ENCODE measurements at regions not wholly inside any gene's neighbourhood (a gene's known extent, or its start where the extent isn't known, plus 50 kb on each side); places are given as distances from the start of the nearest gene placed in this dataset.
A peak's percentile ranks its signal among the peaks of the same experiment; 100 is the strongest.

- H3K79me2 ChIP-seq (ENCODE audit: control insufficient read depth, insufficient read depth, low read length): no peaks in the 10 kb centered on the region
- Mint-ChIP-seq H3K4me1 (peaks cover 2% of the 10 kb centered on the region), H3K4me3 (no peak overlapping the region), H3K9me3 (ENCODE audit: insufficient read depth) (no peaks in the 10 kb centered on the region), H3K27me3 (peaks cover 5% of the 10 kb centered on the region), H3K27ac (no peak overlapping the region)
- no peak overlapping the region for H3K4me2 ChIP-seq (replicated peaks; ENCODE audit: low read depth, low read length, poor library complexity, severe bottlenecking)
- H3K9me3 ChIP-seq (ENCODE audit: control extremely low read depth in 1 of 3, control insufficient read depth in 2 of 3, insufficient read depth in 1 of 3, low read length in 2 of 3): no peaks in the 10 kb centered on the region
- no peaks in the 10 kb centered on the region for H4K20me1 ChIP-seq (ENCODE audit: control insufficient read depth, insufficient read depth, low read length, poor library complexity, severe bottlenecking)
- H3K36me3 ChIP-seq (replicated peaks in 1 of 2; ENCODE audit: control extremely low read depth in 1 of 2, control insufficient read depth in 1 of 2, extremely low read depth in 1 of 2, insufficient read depth in 2 of 2, low read length in 1 of 2): no peaks in the 10 kb centered on the region
- no peak overlapping the region for H3K9ac ChIP-seq (ENCODE audit: low read length)
- DNase-seq: no peak
- intact Hi-C loops (cut with micrococcal nuclease): no loop called here
- ChIA-PET POLR2A (no interaction called here), CTCF (no interaction called here)
- TF ChIP-seq EZH2 (IDR thresholded peaks at IDR 0.05; ENCODE audit: borderline replicate concordance, insufficient read depth, low read depth, low read length, poor library complexity, severe bottlenecking) (no peak), CTCF (IDR thresholded peaks at IDR 0.05) (no peak)
- H2AFZ ChIP-seq (ENCODE audit: insufficient read depth, low read depth, low read length, poor library complexity, severe bottlenecking): no peak overlapping the region
- no peaks in the 10 kb centered on the region for H3K4me1 ChIP-seq (ENCODE audit: control insufficient read depth in 2 of 2, insufficient read depth in 2 of 2, low read length in 2 of 2)
- H3K27ac ChIP-seq (ENCODE audit: low read length in 2 of 2): no peak overlapping the region
- no peak for ATAC-seq (ENCODE audit: low read depth)
- H3K4me3 ChIP-seq (ENCODE audit: control extremely low read depth in 1 of 5, extremely low read depth in 1 of 5, insufficient read depth in 1 of 5, low read depth in 2 of 5, low read length in 4 of 5): no peak overlapping the region
- no peaks in the 10 kb centered on the region for H3K27me3 ChIP-seq (replicated peaks in 1 of 4; ENCODE audit: control extremely low read depth in 1 of 4, control insufficient read depth in 3 of 4, insufficient read depth in 4 of 4, low read length in 3 of 4)
- WGBS (ENCODE audit: insufficient coverage): no CpG with 5 or more reads among the region's 3 CpGs
Measured at GRCh38 chr6:11853678-11854407, 75.2 kb upstream of the ADTRP start.

GRCh38 chr6:11852061-11852651, 73.6 kb upstream of the ADTRP start:
- Mint-ChIP-seq H3K27ac (no peak overlapping the region), H3K4me1 (peaks cover 2% of the 10 kb centered on the region), H3K9me3 (ENCODE audit: insufficient read depth) (no peaks in the 10 kb centered on the region), H3K4me3 (peak overlapping the region; percentile 38), H3K27me3 (peaks cover 5% of the 10 kb centered on the region)
- intact Hi-C loops (cut with micrococcal nuclease): no loop called here
- Histone ChIP-seq H4K20me1 (ENCODE audit: control insufficient read depth, insufficient read depth, low read length, poor library complexity, severe bottlenecking) (no peaks in the 10 kb centered on the region), H3K27ac (ENCODE audit: low read length in 2 of 2) (no peak overlapping the region), H3K4me2 (replicated peaks; ENCODE audit: low read depth, low read length, poor library complexity, severe bottlenecking) (peak overlapping the region; percentile 20), H3K9ac (ENCODE audit: low read length) (peak overlapping the region; percentile 9), H3K4me3 (ENCODE audit: control extremely low read depth in 1 of 5, extremely low read depth in 1 of 5, insufficient read depth in 1 of 5, low read depth in 2 of 5, low read length in 4 of 5) (peak overlapping the region in 3 of 5 experiments; percentile 1 to 27 (median 6)), H2AFZ (ENCODE audit: insufficient read depth, low read depth, low read length, poor library complexity, severe bottlenecking) (no peak overlapping the region), H3K4me1 (ENCODE audit: control insufficient read depth in 2 of 2, insufficient read depth in 2 of 2, low read length in 2 of 2) (no peaks in the 10 kb centered on the region), H3K36me3 (replicated peaks in 1 of 2; ENCODE audit: control extremely low read depth in 1 of 2, control insufficient read depth in 1 of 2, extremely low read depth in 1 of 2, insufficient read depth in 2 of 2, low read length in 1 of 2) (no peaks in the 10 kb centered on the region), H3K9me3 (ENCODE audit: control extremely low read depth in 1 of 3, control insufficient read depth in 2 of 3, insufficient read depth in 1 of 3, low read length in 2 of 3) (no peaks in the 10 kb centered on the region), H3K79me2 (ENCODE audit: control insufficient read depth, insufficient read depth, low read length) (no peaks in the 10 kb centered on the region), H3K27me3 (replicated peaks in 1 of 4; ENCODE audit: control extremely low read depth in 1 of 4, control insufficient read depth in 3 of 4, insufficient read depth in 4 of 4, low read length in 3 of 4) (no peaks in the 10 kb centered on the region)
- TF ChIP-seq CTCF (IDR thresholded peaks at IDR 0.05): no peak
- no peak for TF ChIP-seq EZH2 (IDR thresholded peaks at IDR 0.05; ENCODE audit: borderline replicate concordance, insufficient read depth, low read depth, low read length, poor library complexity, severe bottlenecking)
- WGBS (ENCODE audit: insufficient coverage): 56% methylated on average over 5 of the region's 11 CpGs
- ChIA-PET CTCF (no interaction called here), POLR2A (interaction anchor here (0.8 kb wide), 1 partner anchor 160 kb away, joined by 3 read pairs; the partner anchor contains the start of gene HIVEP1)
- ATAC-seq (ENCODE audit: low read depth): no peak
- no peak for DNase-seq
